SK-N-SH (cell line): ENCODE measurements at regions not wholly inside any gene's neighbourhood (a gene's known extent, or its start where the extent isn't known, plus 50 kb on each side); places are given as distances from the start of the nearest gene placed in this dataset.
"Not testable (repeated sequence)": the region's sequence is repeated elsewhere in the genome, so short reads cannot be mapped to it uniquely, and the experiment has no call there.

Source experiments
- CTCF ChIA-PET: fragments of 300-600, 350-600 bp; formaldehyde crosslinking; extraction: SDS; loops from one replicate; lab custom pipeline; 2021; lab: Yijun Ruan, JAX
- POLR2A ChIA-PET: fragments of 350-600 bp; sonication (Branson Sonifier 250); formaldehyde crosslinking; extraction: SDS; loops from one replicate; lab custom pipeline; 2020; ENCODE audit warnings: antibody characterized with exemption, inconsistent platforms; lab: Yijun Ruan, JAX
- DNase-seq: peaks from one replicate; pipeline ENCODE4 v3.0.0; 2012
- H2AFZ ChIP-seq: fragments of 200-600 bp; sonication (generic); 2 replicates; pipeline ENCODE4 v1.8.1; 2016; ENCODE audit warnings: antibody characterized with exemption, mild to moderate bottlenecking, low read depth
- H3F3A ChIP-seq: fragments of 200-600 bp; sonication (generic); replicated peaks from 2 replicates; pipeline ENCODE3; 2016; ENCODE audit warnings: antibody characterized with exemption, mild to moderate bottlenecking; ENCODE audit not compliant: insufficient read depth
- H3K27ac ChIP-seq, 2 experiments: fragments of 200-500 bp in 1 of 2; fragments of 200-600 bp in 1 of 2; sonication (Bioruptor generic) in 1 of 2; sonication (generic), shearing (Covaris generic) in 1 of 2; 2 replicates each; pipeline versions ENCODE4 v1.5.1 to v1.6.1; 2014 to 2016; ENCODE audit warnings: low read depth in 2 of 2, inconsistent platforms in 1 of 2, low read length in 1 of 2, mild to moderate bottlenecking in 1 of 2, mixed read lengths in 1 of 2
- H3K27me3 ChIP-seq: fragments of 200-600 bp; sonication (generic), shearing (Covaris generic); 2 replicates; pipeline ENCODE4 v1.6.1; 2016; ENCODE audit warnings: mixed run types; ENCODE audit not compliant: insufficient read depth
- H3K36me3 ChIP-seq, 2 experiments: fragments of 200-500 bp in 1 of 2; fragments of 200-600 bp in 1 of 2; sonication (Bioruptor generic) in 1 of 2; sonication (generic) in 1 of 2; replicated peaks in 1 of 2; 2 replicates each; pipeline versions ENCODE3 to v1.5.1; 2014 to 2016; ENCODE audit warnings: low read length in 1 of 2, mild to moderate bottlenecking in 1 of 2; ENCODE audit not compliant: insufficient read depth in 2 of 2, control insufficient read depth in 1 of 2
- H3K4me1 ChIP-seq, 2 experiments: fragments of 200-500 bp in 1 of 2; fragments of 200-600 bp in 1 of 2; sonication (Bioruptor generic) in 1 of 2; sonication (generic), shearing (Covaris generic) in 1 of 2; 2 replicates each; pipeline versions ENCODE4 v1.5.1 to v1.6.1; 2014 to 2016; ENCODE audit warnings: low read depth in 1 of 2, low read length in 1 of 2, mixed run types in 1 of 2; ENCODE audit not compliant: insufficient read depth in 2 of 2, control insufficient read depth in 1 of 2
- H3K4me2 ChIP-seq: fragments of 200-600 bp; sonication (generic), shearing (Covaris generic); 2 replicates; pipeline ENCODE4 v1.6.1; 2017; ENCODE audit warnings: mixed run types
- H3K4me3 ChIP-seq, 2 experiments: fragments of 200-500 bp in 1 of 2; fragments of 200-600 bp in 1 of 2; sonication (Bioruptor generic) in 1 of 2; sonication (generic), shearing (Covaris generic) in 1 of 2; 2 replicates each; pipeline versions ENCODE4 v1.5.1 to v1.8.1; 2014 to 2016; ENCODE audit warnings: low read depth in 2 of 2, inconsistent platforms in 1 of 2, low read length in 1 of 2, mild to moderate bottlenecking in 1 of 2, mixed read lengths in 1 of 2, moderate library complexity in 1 of 2
- H3K79me2 ChIP-seq: fragments of 200-600 bp; sonication (generic); 2 replicates; pipeline ENCODE4 v1.8.1; 2017; ENCODE audit warnings: mild to moderate bottlenecking; ENCODE audit not compliant: insufficient read depth
- H3K9ac ChIP-seq: fragments of 200-600 bp; sonication (generic); 2 replicates; pipeline ENCODE4 v1.6.1; 2017; ENCODE audit warnings: mixed run types
- H3K9me2 ChIP-seq: fragments of 200-600 bp; sonication (generic); 2 replicates; pipeline ENCODE4 v1.6.1; 2017; ENCODE audit warnings: mixed run types
- H3K9me3 ChIP-seq: fragments of 200-600 bp; sonication (generic); 2 replicates; pipeline ENCODE4 v1.6.1; 2017; ENCODE audit warnings: mixed run types, mild to moderate bottlenecking, moderate library complexity
- H4K20me1 ChIP-seq: fragments of 200-600 bp; sonication (generic); 2 replicates; pipeline ENCODE4 v1.6.1; 2017; ENCODE audit warnings: mild to moderate bottlenecking, mixed run types; ENCODE audit not compliant: insufficient read depth
- RAD21 ChIP-seq: IDR thresholded peaks from 2 replicates; pipeline ENCODE4 v1.6.1; 2012; ENCODE audit warnings: mild to moderate bottlenecking, low read length
- SMC3 ChIP-seq: IDR thresholded peaks from 2 replicates; pipeline ENCODE4 v1.6.1; 2012; ENCODE audit warnings: low read depth, low read length, improper control_type of control experiment
- WGBS: methylation state at CpG from one replicate; pipeline ENCODE4 v1.1.6; 2017; ENCODE audit warnings: low lambda C conversion rate; 5-methylcytosine and 5-hydroxymethylcytosine counted together
- TF ChIP-seq, protein P1 (sequence below): fragments of 200-600 bp; sonication (generic); IDR thresholded peaks from 2 replicates; pipeline ENCODE4 v1.6.1; 2017; ENCODE audit warnings: antibody characterized with exemption, mild to moderate bottlenecking, moderate library complexity

DNA sequence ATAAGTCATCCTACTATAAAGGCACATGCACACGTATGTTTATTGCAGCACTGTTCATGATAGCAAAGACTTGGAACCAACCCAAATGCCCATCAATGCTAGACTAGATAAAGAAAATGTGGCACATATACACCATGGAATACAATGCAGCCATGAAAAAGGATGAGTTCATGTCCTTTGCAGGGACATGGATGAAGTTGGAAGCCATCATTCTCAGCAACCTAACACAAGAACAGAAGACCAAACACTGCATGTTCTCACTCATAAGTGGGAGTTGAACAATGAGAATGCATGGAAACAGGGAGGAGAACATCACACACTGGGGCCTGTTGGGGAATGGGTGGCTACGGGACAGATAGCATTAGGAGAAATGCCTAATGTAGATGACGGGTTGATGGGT, 110.3 kb upstream of the TGIF2LX start:
- H3K4me1 ChIP-seq, DNase-seq, H3K79me2 ChIP-seq, H3K9me2 ChIP-seq, H3K27ac ChIP-seq, H3K27me3 ChIP-seq, H4K20me1 ChIP-seq, H3K9me3 ChIP-seq, H3K36me3 ChIP-seq, H3K9ac ChIP-seq, H3F3A ChIP-seq, H2AFZ ChIP-seq, CTCF ChIA-PET, H3K4me2 ChIP-seq, POLR2A ChIA-PET, H3K4me3 ChIP-seq: not testable (repeated sequence)
- 11% methylated on average over 3 of the region's 3 CpGs for WGBS

DNA sequence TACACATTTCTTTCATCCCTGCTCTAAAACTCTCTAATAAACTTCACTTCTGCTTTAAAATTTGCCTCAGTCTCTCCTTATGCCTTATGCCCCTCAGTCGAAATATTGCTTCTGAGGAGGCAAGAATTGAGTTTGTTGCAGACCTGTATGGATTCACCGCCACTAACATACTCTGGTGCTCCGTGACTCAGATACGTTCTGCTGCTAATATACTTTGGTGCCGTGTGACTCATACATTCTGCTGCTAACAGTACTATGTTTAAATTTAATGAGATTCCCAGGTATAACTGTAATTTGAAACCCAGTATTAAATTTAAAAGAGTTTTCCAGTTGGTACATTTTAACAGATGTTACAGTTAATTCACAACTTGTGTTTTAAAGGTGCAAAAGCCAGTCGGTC, 82.0 kb upstream of the TGIF2LX start:
- H3K4me3 ChIP-seq, H3K27me3 ChIP-seq, H3K9me2 ChIP-seq, H3F3A ChIP-seq, DNase-seq, H3K4me1 ChIP-seq, H3K9me3 ChIP-seq, CTCF ChIA-PET, H3K36me3 ChIP-seq, H3K79me2 ChIP-seq, H4K20me1 ChIP-seq, POLR2A ChIA-PET, H2AFZ ChIP-seq, H3K27ac ChIP-seq, H3K4me2 ChIP-seq, H3K9ac ChIP-seq: not testable (repeated sequence)
- WGBS, result 3% methylated on average over 6 of the region's 6 CpGs

DNA sequence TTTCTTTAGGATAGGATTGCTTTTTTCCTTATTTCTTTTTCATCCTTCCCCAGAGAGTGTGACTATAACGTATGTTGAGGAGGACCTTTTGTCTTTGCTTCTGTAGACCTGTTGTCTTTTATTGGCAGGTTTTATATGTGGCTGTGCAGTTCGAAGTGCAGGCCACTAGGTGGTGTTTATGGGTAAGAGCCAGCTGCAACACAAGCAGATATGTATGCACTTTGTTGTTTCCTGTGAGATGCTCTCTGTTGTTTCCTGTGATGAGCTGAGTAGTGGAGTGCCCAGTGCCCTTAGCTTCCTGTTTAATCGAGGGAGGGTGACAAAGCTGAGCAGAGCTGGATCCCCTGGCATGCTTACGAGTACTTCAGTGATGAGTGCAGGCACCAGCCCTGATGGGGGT, 50.0 kb upstream of the TGIF2LX start:
- DNase-seq, result not testable (repeated sequence)
- peak; percentile 45 for TF ChIP-seq SMC3
- TF ChIP-seq, protein P1, sequence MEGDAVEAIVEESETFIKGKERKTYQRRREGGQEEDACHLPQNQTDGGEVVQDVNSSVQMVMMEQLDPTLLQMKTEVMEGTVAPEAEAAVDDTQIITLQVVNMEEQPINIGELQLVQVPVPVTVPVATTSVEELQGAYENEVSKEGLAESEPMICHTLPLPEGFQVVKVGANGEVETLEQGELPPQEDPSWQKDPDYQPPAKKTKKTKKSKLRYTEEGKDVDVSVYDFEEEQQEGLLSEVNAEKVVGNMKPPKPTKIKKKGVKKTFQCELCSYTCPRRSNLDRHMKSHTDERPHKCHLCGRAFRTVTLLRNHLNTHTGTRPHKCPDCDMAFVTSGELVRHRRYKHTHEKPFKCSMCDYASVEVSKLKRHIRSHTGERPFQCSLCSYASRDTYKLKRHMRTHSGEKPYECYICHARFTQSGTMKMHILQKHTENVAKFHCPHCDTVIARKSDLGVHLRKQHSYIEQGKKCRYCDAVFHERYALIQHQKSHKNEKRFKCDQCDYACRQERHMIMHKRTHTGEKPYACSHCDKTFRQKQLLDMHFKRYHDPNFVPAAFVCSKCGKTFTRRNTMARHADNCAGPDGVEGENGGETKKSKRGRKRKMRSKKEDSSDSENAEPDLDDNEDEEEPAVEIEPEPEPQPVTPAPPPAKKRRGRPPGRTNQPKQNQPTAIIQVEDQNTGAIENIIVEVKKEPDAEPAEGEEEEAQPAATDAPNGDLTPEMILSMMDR, result peak; percentile 54
- TF ChIP-seq RAD21, result peak; percentile 47; the same call in 1 of the 2 replicates

More for the DNA sequence above, 50.0 kb upstream of the TGIF2LX start:
- H3K27ac ChIP-seq, CTCF ChIA-PET, H3K36me3 ChIP-seq, H3K9me2 ChIP-seq, H3K4me1 ChIP-seq, H3K79me2 ChIP-seq, H3K27me3 ChIP-seq, H4K20me1 ChIP-seq, H3F3A ChIP-seq, H3K4me2 ChIP-seq, POLR2A ChIA-PET, H3K9ac ChIP-seq, H2AFZ ChIP-seq, H3K9me3 ChIP-seq, H3K4me3 ChIP-seq: not testable (repeated sequence)
- WGBS, result 0% methylated on average over 3 of the region's 4 CpGs
